ENCODE measurements at regions not wholly inside any gene's neighbourhood (a gene's known extent, or its start where the extent isn't known, plus 50 kb on each side); places are given as distances from the start of the nearest gene placed in this dataset.
"Not testable (repeated sequence)": the region's sequence is repeated elsewhere in the genome, so short reads cannot be mapped to it uniquely, and the experiment has no call there.

- in situ Hi-C loops (cut with MboI) = no loop called here
- H3K4me1 ChIP-seq (ENCODE audit: insufficient read depth) = no peaks in the 10 kb centered on the region
- WGBS, 2 experiments (ENCODE audit: low coverage in 1 of 2, low lambda C conversion rate in 2 of 2, missing lambda C conversion rate in 2 of 2) = 90 to 93% methylated on average over 5 of the region's 5 CpGs
- TF ChIP-seq EZH2phosphoT487 (IDR thresholded peaks at IDR 0.05; ENCODE audit: insufficient read depth, low read depth) = no peak
- H3K4me2 ChIP-seq (ENCODE audit: unreplicated experiment) = no peak overlapping the region
- no peaks in the 10 kb centered on the region for H3K27me3 ChIP-seq (replicated peaks; ENCODE audit: insufficient read depth)
- no peak overlapping the region for H3K4me3 ChIP-seq
- H3K79me2 ChIP-seq (ENCODE audit: insufficient read depth) = no peaks in the 10 kb centered on the region
- no peak for DNase-seq
- H3K27ac ChIP-seq = no peak overlapping the region
- H3K36me3 ChIP-seq (ENCODE audit: low read depth) = no peaks in the 10 kb centered on the region
- H2AFZ ChIP-seq = no peak overlapping the region
- no peaks in the 10 kb centered on the region; the same call in none of the 2 replicates for H3K9me2 ChIP-seq (ENCODE audit: insufficient read depth)
- H3K9me3 ChIP-seq (ENCODE audit: low read depth) = no peaks in the 10 kb centered on the region
- peaks cover 5% of the 10 kb centered on the region; the same call in 1 of the 2 replicates for H3F3A ChIP-seq (ENCODE audit: insufficient read depth)
- H4K20me1 ChIP-seq (ENCODE audit: insufficient read depth) = no peaks in the 10 kb centered on the region
- no peak overlapping the region for H3K9ac ChIP-seq
Observed at GRCh38 chr6:121730616-121731015, 295.2 kb downstream of the GJA1 start.

- Histone ChIP-seq H3F3A (ENCODE audit: insufficient read depth) (peaks cover 5% of the 10 kb centered on the region; the same call in 1 of the 2 replicates), H3K27ac (no peak overlapping the region), H3K9me3 (ENCODE audit: low read depth) (no peaks in the 10 kb centered on the region), H3K4me1 (ENCODE audit: insufficient read depth) (no peaks in the 10 kb centered on the region), H3K79me2 (ENCODE audit: insufficient read depth) (no peaks in the 10 kb centered on the region), H4K20me1 (ENCODE audit: insufficient read depth) (no peaks in the 10 kb centered on the region), H3K4me2 (ENCODE audit: unreplicated experiment) (no peak overlapping the region), H3K9me2 (ENCODE audit: insufficient read depth) (no peaks in the 10 kb centered on the region; the same call in 1 of the 2 replicates), H3K9ac (no peak overlapping the region), H3K27me3 (replicated peaks; ENCODE audit: insufficient read depth) (no peaks in the 10 kb centered on the region), H3K36me3 (ENCODE audit: low read depth) (no peaks in the 10 kb centered on the region), H2AFZ (no peak overlapping the region), H3K4me3 (no peak overlapping the region)
- no peak for DNase-seq
- TF ChIP-seq EZH2phosphoT487 (IDR thresholded peaks at IDR 0.05; ENCODE audit: insufficient read depth, low read depth) (no peak), EZH2 (IDR thresholded peaks at IDR 0.05; ENCODE audit: insufficient read depth, poor library complexity, severe bottlenecking) (no peak)
- 93 to 97% methylated on average over 1 of the region's 1 CpG for WGBS, 2 experiments (ENCODE audit: low coverage in 1 of 2, low lambda C conversion rate in 2 of 2, missing lambda C conversion rate in 2 of 2)
- in situ Hi-C loops (cut with MboI) = no loop called here
Observed at GRCh38 chr6:121731381-121731780, 295.9 kb downstream of the GJA1 start.

GRCh38 chr6:121732641-121733040 is 297.2 kb downstream of the GJA1 start:
- no peak overlapping the region for H3K4me3 ChIP-seq
- H3K9me3 ChIP-seq (ENCODE audit: low read depth) = no peaks in the 10 kb centered on the region
- WGBS, 2 experiments (ENCODE audit: low coverage in 1 of 2, low lambda C conversion rate in 2 of 2, missing lambda C conversion rate in 2 of 2) = 93% methylated on average over 1 of the region's 1 CpG
- H3K27ac ChIP-seq = no peak overlapping the region
- H4K20me1 ChIP-seq (ENCODE audit: insufficient read depth) = no peaks in the 10 kb centered on the region
- no peaks in the 10 kb centered on the region for H3K36me3 ChIP-seq (ENCODE audit: low read depth)
- TF ChIP-seq EZH2 (IDR thresholded peaks at IDR 0.05; ENCODE audit: insufficient read depth, poor library complexity, severe bottlenecking) (no peak), EZH2phosphoT487 (IDR thresholded peaks at IDR 0.05; ENCODE audit: insufficient read depth, low read depth) (no peak)
- in situ Hi-C loops (cut with MboI) = no loop called here
- no peaks in the 10 kb centered on the region for H3K4me1 ChIP-seq (ENCODE audit: insufficient read depth)
- no peaks in the 10 kb centered on the region for H3K79me2 ChIP-seq (ENCODE audit: insufficient read depth)
- no peak overlapping the region for H3K4me2 ChIP-seq (ENCODE audit: unreplicated experiment)
- no peak overlapping the region for H2AFZ ChIP-seq
- no peak overlapping the region for H3K9ac ChIP-seq
- no peak for DNase-seq
- H3K27me3 ChIP-seq (replicated peaks; ENCODE audit: insufficient read depth) = no peaks in the 10 kb centered on the region
- H3K9me2 ChIP-seq (ENCODE audit: insufficient read depth) = no peaks in the 10 kb centered on the region; the same call in 1 of the 2 replicates
- peaks cover 5% of the 10 kb centered on the region; the same call in 1 of the 2 replicates for H3F3A ChIP-seq (ENCODE audit: insufficient read depth)

GRCh38 chr6:121733234-121733633 is 297.8 kb downstream of the GJA1 start:
- Histone ChIP-seq H3K36me3 (ENCODE audit: low read depth) (no peaks in the 10 kb centered on the region), H2AFZ (peak overlapping the region; percentile 35), H3K9ac (no peak overlapping the region), H3K9me3 (ENCODE audit: low read depth) (no peaks in the 10 kb centered on the region), H3K4me2 (ENCODE audit: unreplicated experiment) (no peak overlapping the region), H3K4me1 (ENCODE audit: insufficient read depth) (no peaks in the 10 kb centered on the region), H3K4me3 (no peak overlapping the region), H3K9me2 (ENCODE audit: insufficient read depth) (no peaks in the 10 kb centered on the region; the same call in 1 of the 2 replicates), H3F3A (ENCODE audit: insufficient read depth) (peaks cover 5% of the 10 kb centered on the region; the same call in 1 of the 2 replicates), H3K27me3 (replicated peaks; ENCODE audit: insufficient read depth) (no peaks in the 10 kb centered on the region), H3K79me2 (ENCODE audit: insufficient read depth) (no peaks in the 10 kb centered on the region), H3K27ac (no peak overlapping the region), H4K20me1 (ENCODE audit: insufficient read depth) (no peaks in the 10 kb centered on the region)
- no peak for TF ChIP-seq EZH2phosphoT487 (IDR thresholded peaks at IDR 0.05; ENCODE audit: insufficient read depth, low read depth)
- TF ChIP-seq EZH2 (IDR thresholded peaks at IDR 0.05; ENCODE audit: insufficient read depth, poor library complexity, severe bottlenecking) = no peak
- in situ Hi-C loops (cut with MboI) = no loop called here
- no peak for DNase-seq

- DNase-seq; H3K4me3 ChIP-seq; H3K27ac ChIP-seq; H3K9ac ChIP-seq; H3K79me2 ChIP-seq (ENCODE audit: insufficient read depth); in situ Hi-C loops (cut with MboI); H3K9me2 ChIP-seq (ENCODE audit: insufficient read depth); H3K27me3 ChIP-seq (replicated peaks; ENCODE audit: insufficient read depth); H4K20me1 ChIP-seq (ENCODE audit: insufficient read depth); H2AFZ ChIP-seq; H3F3A ChIP-seq (ENCODE audit: insufficient read depth); H3K9me3 ChIP-seq (ENCODE audit: low read depth); H3K4me2 ChIP-seq (ENCODE audit: unreplicated experiment); H3K36me3 ChIP-seq (ENCODE audit: low read depth); H3K4me1 ChIP-seq (ENCODE audit: insufficient read depth): not testable (repeated sequence)
- 92 to 94% methylated on average over 6 of the region's 6 CpGs for WGBS, 2 experiments (ENCODE audit: low coverage in 1 of 2, low lambda C conversion rate in 2 of 2, missing lambda C conversion rate in 2 of 2)
Observed at GRCh38 chr6:121740188-121740587, 304.7 kb downstream of the GJA1 start.
